ENCODE measurements at regions not wholly inside any gene's neighbourhood (a gene's known extent, or its start where the extent isn't known, plus 50 kb on each side); places are given as distances from the start of the nearest gene placed in this dataset.

- TF ChIP-seq CTCF (IDR thresholded peaks at IDR 0.05) (no peak), POLR2A (IDR thresholded peaks at IDR 0.05) (no peak)
Observed at GRCh38 chr4:24089851-24090534, 200.1 kb upstream of the PPARGC1A start.
